Peyer's patch (tissue), 4 donors: ENCODE measurements at regions not wholly inside any gene's neighbourhood (a gene's known extent, or its start where the extent isn't known, plus 50 kb on each side); places are given as distances from the start of the nearest gene placed in this dataset.

ENCODE experiments used
- CTCF ChIP-seq, 6 experiments: fragments of 450-650 bp in 4 of 6; fragments of 200-600 bp in 2 of 6; sonication (generic) in 1 of 6; IDR thresholded peaks; one replicate each; pipeline ENCODE4 v1.5.1; 2017 to 2019; ENCODE audit warnings: antibody characterized with exemption in 6 of 6, mild to moderate bottlenecking in 3 of 6, moderate library complexity in 1 of 6
- POLR2A ChIP-seq, 2 donors: fragments of 450-650 bp; IDR thresholded peaks; one replicate each; pipeline ENCODE4 v1.5.1; 2017; ENCODE audit warnings: antibody characterized with exemption in 2 of 2, mild to moderate bottlenecking in 2 of 2, moderate library complexity in 2 of 2

- TF ChIP-seq CTCF (IDR thresholded peaks at IDR 0.05) (no peak), POLR2A (IDR thresholded peaks at IDR 0.05) (no peak)
These were observed 530.5 kb downstream of the KCNA4 start for GRCh38 chr11:29486301-29486700.
